GM18519 (cell line): ENCODE measurements at regions not wholly inside any gene's neighbourhood (a gene's known extent, or its start where the extent isn't known, plus 50 kb on each side); places are given as distances from the start of the nearest gene placed in this dataset.

Source experiments
- ATAC-seq: cut with Tn5 transposase; IDR thresholded peaks from one replicate; pipeline ENCODE4 v1.9.1; 2021; ENCODE audit warnings: mild to moderate bottlenecking, moderate library complexity; ENCODE audit not compliant: unreplicated experiment, low FRiP score

GRCh38 chr1:72620453-72620852 lies 338.1 kb upstream of the NEGR1 start:
- no peak for ATAC-seq

GRCh38 chr1:72606216-72606810 lies 324.0 kb upstream of the NEGR1 start:
- ATAC-seq: no peak

- ATAC-seq: no peak
These were observed 318.8 kb upstream of the NEGR1 start for GRCh38 chr1:72601035-72601674.

- no peak for ATAC-seq
These were observed 303.8 kb upstream of the NEGR1 start for GRCh38 chr1:72586023-72586685.

- no peak for ATAC-seq
These were observed 297.3 kb upstream of the NEGR1 start for GRCh38 chr1:72579629-72580028.

GRCh38 chr1:72570815-72571214 lies 288.5 kb upstream of the NEGR1 start:
- no peak for ATAC-seq

GRCh38 chr1:72568113-72568512 lies 285.8 kb upstream of the NEGR1 start:
- ATAC-seq: no peak

GRCh38 chr1:72567521-72567920 lies 285.2 kb upstream of the NEGR1 start:
- ATAC-seq: no peak

GRCh38 chr1:72564749-72565148 lies 282.4 kb upstream of the NEGR1 start:
- no peak for ATAC-seq

- no peak for ATAC-seq
These were observed 275.2 kb upstream of the NEGR1 start for GRCh38 chr1:72557446-72558049.

- ATAC-seq: no peak
These were observed 265.1 kb upstream of the NEGR1 start for GRCh38 chr1:72547412-72547811.

GRCh38 chr1:72540674-72541073 lies 258.3 kb upstream of the NEGR1 start:
- ATAC-seq: no peak

- no peak for ATAC-seq
These were observed 253.1 kb upstream of the NEGR1 start for GRCh38 chr1:72535470-72535869.

GRCh38 chr1:72530646-72531045 lies 248.3 kb upstream of the NEGR1 start:
- ATAC-seq: no peak

GRCh38 chr1:72526926-72527325 lies 244.6 kb upstream of the NEGR1 start:
- no peak for ATAC-seq

- no peak for ATAC-seq
These were observed 241.7 kb upstream of the NEGR1 start for GRCh38 chr1:72524021-72524420.

- no peak for ATAC-seq
These were observed 239.3 kb upstream of the NEGR1 start for GRCh38 chr1:72521659-72522058.

- no peak for ATAC-seq
These were observed 234.5 kb upstream of the NEGR1 start for GRCh38 chr1:72516826-72517225.

GRCh38 chr1:72516264-72516663 lies 233.9 kb upstream of the NEGR1 start:
- no peak for ATAC-seq

- no peak for ATAC-seq
These were observed 216.0 kb upstream of the NEGR1 start for GRCh38 chr1:72498371-72498770.

GRCh38 chr1:72489801-72490200 lies 207.5 kb upstream of the NEGR1 start:
- no peak for ATAC-seq

GRCh38 chr1:72485801-72486200 lies 203.5 kb upstream of the NEGR1 start:
- ATAC-seq: no peak
